H1 (cell line): ENCODE measurements at regions not wholly inside any gene's neighbourhood (a gene's known extent, or its start where the extent isn't known, plus 50 kb on each side); places are given as distances from the start of the nearest gene placed in this dataset.

Experiments
- CTBP2 ChIP-seq: IDR thresholded peaks from 2 replicates; pipeline ENCODE4 v1.7.0; 2011; ENCODE audit warnings: borderline replicate concordance, mild to moderate bottlenecking, moderate library complexity, mixed read lengths, low read length; ENCODE audit not compliant: insufficient read depth, insufficient read length
- E2F6 ChIP-seq: IDR thresholded peaks from 2 replicates; pipeline ENCODE4 v1.6.1; 2012; ENCODE audit warnings: inconsistent platforms
- EGR1 ChIP-seq: IDR thresholded peaks from 2 replicates; pipeline ENCODE4 v1.6.1; 2011; ENCODE audit warnings: low read depth, low read length, borderline replicate concordance
- JUN ChIP-seq: IDR thresholded peaks from 2 replicates; pipeline ENCODE4 v1.6.1; 2011; ENCODE audit warnings: low read depth, mild to moderate bottlenecking, improper control_type of control experiment, low read length
- KDM4A ChIP-seq: IDR thresholded peaks from one replicate; pipeline ENCODE4 v1.7.1; 2012; ENCODE audit warnings: low read depth, mild to moderate bottlenecking, moderate library complexity, low read length, inconsistent platforms; ENCODE audit not compliant: severe bottlenecking
- KDM5A ChIP-seq: fragments of 200-600 bp; IDR thresholded peaks from 2 replicates; pipeline ENCODE4 v1.7.1; 2012; ENCODE audit warnings: mild to moderate bottlenecking, low read length, inconsistent platforms, mixed read lengths
- NANOG ChIP-seq: IDR thresholded peaks from 2 replicates; pipeline ENCODE4 v1.6.1; 2011; ENCODE audit warnings: low read length, low read depth, mild to moderate bottlenecking, inconsistent platforms; ENCODE audit not compliant: insufficient read depth, poor library complexity, severe bottlenecking

- TF ChIP-seq EGR1 (no peak), E2F6 (no peak), NANOG (no peak), KDM4A (no peak), KDM5A (no peak), CTBP2 (no peak), JUN (no peak)
- TF ChIP-seq, all 59 proteins: peak for 0
Observed at GRCh38 chr14:99012703-99013102, 259.3 kb downstream of the BCL11B start (continued).
